ENCODE measurements at regions not wholly inside any gene's neighbourhood (a gene's known extent, or its start where the extent isn't known, plus 50 kb on each side); places are given as distances from the start of the nearest gene placed in this dataset.

- no peak overlapping the region for H3K27ac Mint-ChIP-seq
- DNase-seq (no peak), ATAC-seq (no peak)
- no peaks in the 10 kb centered on the region for H3K36me3 Mint-ChIP-seq (ENCODE audit: low read depth)
- no peaks in the 10 kb centered on the region for H3K9me3 ChIP-seq (ENCODE audit: control insufficient read depth, low read length, poor library complexity, severe bottlenecking)
- no peaks in the 10 kb centered on the region for H3K27me3 Mint-ChIP-seq
- no peak overlapping the region for H3K4me3 Mint-ChIP-seq
- H3K4me1 Mint-ChIP-seq: no peaks in the 10 kb centered on the region
These were observed 255.3 kb upstream of the UBE2E2 start for GRCh38 chr3:22947851-22948250.

DNA sequence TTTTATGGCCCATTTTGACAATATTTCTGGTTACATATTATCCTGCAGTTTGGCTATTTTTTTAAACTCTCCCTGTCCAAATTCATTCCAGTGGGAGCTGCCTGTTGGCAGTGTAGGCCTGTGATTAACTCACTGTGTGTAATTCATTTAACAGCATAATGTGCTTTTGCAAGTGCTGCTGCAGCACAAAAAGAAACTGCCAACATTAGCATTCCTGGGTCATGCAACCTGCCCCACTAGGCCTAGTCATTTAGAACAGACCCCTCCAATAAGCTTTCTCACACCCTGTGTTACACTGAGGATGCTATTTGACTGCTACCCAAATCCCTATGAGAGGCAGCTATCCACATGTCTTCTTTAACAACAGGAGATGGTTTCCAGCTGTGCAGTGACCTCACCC lies 251.2 kb upstream of the UBE2E2 start:
- Mint-ChIP-seq H3K27ac (no peak overlapping the region), H3K4me1 (no peaks in the 10 kb centered on the region), H3K4me3 (no peak overlapping the region), H3K27me3 (no peaks in the 10 kb centered on the region), H3K36me3 (ENCODE audit: low read depth) (no peaks in the 10 kb centered on the region)
- DNase-seq (no peak), ATAC-seq (no peak)
- H3K9me3 ChIP-seq (ENCODE audit: control insufficient read depth, low read length, poor library complexity, severe bottlenecking): no peaks in the 10 kb centered on the region

DNA sequence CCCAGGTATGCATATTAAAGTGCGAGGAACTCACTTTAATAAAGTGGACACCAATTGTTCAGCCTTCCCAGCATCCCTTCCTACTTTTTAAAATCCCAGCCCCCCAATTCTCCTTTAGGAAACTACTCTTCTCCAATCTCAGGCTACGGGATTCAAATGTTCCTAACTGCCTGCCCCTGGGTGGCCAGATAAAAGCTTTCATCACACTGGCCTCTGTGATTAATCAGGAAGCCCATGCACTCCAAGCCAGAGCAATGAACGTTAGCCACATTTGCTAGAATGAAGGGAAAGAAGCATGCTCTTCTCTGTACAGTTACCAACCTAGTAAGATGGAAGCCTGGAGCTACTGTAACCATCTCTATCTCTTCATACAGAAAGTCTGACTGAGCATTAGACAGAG lies 250.3 kb upstream of the UBE2E2 start:
- no peaks in the 10 kb centered on the region for H3K27me3 Mint-ChIP-seq
- DNase-seq (no peak), ATAC-seq (no peak)
- H3K4me3 Mint-ChIP-seq: no peak overlapping the region
- H3K27ac Mint-ChIP-seq: no peak overlapping the region
- no peaks in the 10 kb centered on the region for H3K36me3 Mint-ChIP-seq (ENCODE audit: low read depth)
- H3K4me1 Mint-ChIP-seq: no peaks in the 10 kb centered on the region
- H3K9me3 ChIP-seq (ENCODE audit: control insufficient read depth, low read length, poor library complexity, severe bottlenecking): no peaks in the 10 kb centered on the region

DNA sequence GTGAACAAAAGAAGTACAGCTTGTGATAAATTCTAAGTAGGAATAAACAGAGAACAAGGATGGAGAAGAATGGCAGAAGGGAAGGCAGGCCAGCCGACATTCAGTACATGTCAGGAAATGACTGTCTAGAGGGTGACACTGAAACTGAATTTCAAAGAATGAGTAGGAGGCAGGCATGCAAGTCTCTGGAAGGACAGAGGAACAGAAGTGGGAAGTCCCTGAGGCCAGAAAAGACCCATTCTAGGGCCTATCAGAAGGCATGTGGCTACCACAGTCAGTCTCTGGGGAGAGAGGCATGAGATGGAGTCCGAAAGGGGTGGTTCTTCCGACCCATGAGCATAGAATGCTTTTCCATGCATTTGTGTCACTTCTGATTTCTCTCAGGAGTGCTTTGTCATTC lies 243.5 kb upstream of the UBE2E2 start:
- DNase-seq: no peak
- Mint-ChIP-seq H3K27me3 (no peaks in the 10 kb centered on the region), H3K27ac (no peak overlapping the region), H3K4me3 (no peak overlapping the region), H3K4me1 (peaks cover 4% of the 10 kb centered on the region), H3K36me3 (ENCODE audit: low read depth) (no peaks in the 10 kb centered on the region)
- H3K9me3 ChIP-seq (ENCODE audit: control insufficient read depth, low read length, poor library complexity, severe bottlenecking): no peaks in the 10 kb centered on the region
- ATAC-seq: no peak

DNA sequence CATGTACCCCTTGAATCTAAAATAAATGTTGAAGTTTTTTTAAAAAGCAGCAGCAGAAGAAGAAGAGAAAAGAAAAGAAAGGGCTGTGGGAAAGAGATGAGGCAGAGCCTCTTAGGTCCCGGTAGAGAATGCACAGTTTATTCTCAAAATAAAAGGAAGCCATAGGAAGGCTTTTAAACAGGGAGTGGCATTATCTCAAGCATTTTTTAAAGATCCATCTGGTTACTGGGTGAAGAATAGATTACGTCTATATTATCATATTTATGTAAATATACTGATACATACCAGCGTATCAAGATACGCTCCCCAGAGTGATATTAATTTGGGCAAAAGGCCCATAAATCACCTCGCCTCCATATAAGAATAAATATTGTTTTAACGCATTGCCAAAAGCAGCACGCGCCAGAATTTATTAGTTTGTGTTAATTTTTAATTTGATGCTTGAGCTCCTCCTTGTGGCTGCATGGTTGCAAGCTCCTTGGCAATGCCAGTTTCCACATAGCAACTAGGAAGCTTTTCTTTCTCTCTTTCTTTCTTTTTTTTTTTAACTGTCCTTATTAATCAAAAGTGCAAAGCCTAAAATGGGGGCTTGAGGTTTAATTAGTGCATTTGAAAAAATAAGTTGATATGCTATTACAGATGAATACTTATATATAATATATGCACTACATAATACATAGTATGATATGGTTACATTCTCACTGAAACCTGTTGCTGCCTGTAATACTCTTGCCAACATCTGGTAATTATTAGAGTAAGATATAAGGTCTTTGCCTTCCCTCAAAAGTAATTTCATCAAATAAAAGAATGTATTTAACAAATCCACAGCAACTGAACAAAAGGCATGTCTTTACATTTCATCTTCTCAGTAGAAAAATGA lies 242.8 kb upstream of the UBE2E2 start:
- ATAC-seq: no peak
- no peak overlapping the region for H3K27ac Mint-ChIP-seq
- H3K4me3 Mint-ChIP-seq: no peak overlapping the region
- DNase-seq: no peak
- no peaks in the 10 kb centered on the region for H3K9me3 ChIP-seq (ENCODE audit: control insufficient read depth, low read length, poor library complexity, severe bottlenecking)
- peaks cover 4% of the 10 kb centered on the region for H3K4me1 Mint-ChIP-seq
- no peaks in the 10 kb centered on the region for H3K27me3 Mint-ChIP-seq
- H3K36me3 Mint-ChIP-seq (ENCODE audit: low read depth): no peaks in the 10 kb centered on the region

GRCh38 chr3:22962244-22962643 lies 240.9 kb upstream of the UBE2E2 start:
- no peaks in the 10 kb centered on the region for H3K9me3 ChIP-seq (ENCODE audit: control insufficient read depth, low read length, poor library complexity, severe bottlenecking)
- Mint-ChIP-seq H3K4me1 (peaks cover 4% of the 10 kb centered on the region), H3K36me3 (ENCODE audit: low read depth) (no peaks in the 10 kb centered on the region), H3K4me3 (no peak overlapping the region), H3K27me3 (no peaks in the 10 kb centered on the region), H3K27ac (no peak overlapping the region)
- ATAC-seq (no peak), DNase-seq (no peak)

GRCh38 chr3:22966349-22966748 lies 236.8 kb upstream of the UBE2E2 start:
- DNase-seq (no peak), ATAC-seq (no peak)
- Mint-ChIP-seq H3K4me1 (no peaks in the 10 kb centered on the region), H3K27ac (no peak overlapping the region), H3K27me3 (peaks cover 7% of the 10 kb centered on the region), H3K36me3 (ENCODE audit: low read depth) (no peaks in the 10 kb centered on the region), H3K4me3 (no peak overlapping the region)
- peaks cover 5% of the 10 kb centered on the region for H3K9me3 ChIP-seq (ENCODE audit: control insufficient read depth, low read length, poor library complexity, severe bottlenecking)

DNA sequence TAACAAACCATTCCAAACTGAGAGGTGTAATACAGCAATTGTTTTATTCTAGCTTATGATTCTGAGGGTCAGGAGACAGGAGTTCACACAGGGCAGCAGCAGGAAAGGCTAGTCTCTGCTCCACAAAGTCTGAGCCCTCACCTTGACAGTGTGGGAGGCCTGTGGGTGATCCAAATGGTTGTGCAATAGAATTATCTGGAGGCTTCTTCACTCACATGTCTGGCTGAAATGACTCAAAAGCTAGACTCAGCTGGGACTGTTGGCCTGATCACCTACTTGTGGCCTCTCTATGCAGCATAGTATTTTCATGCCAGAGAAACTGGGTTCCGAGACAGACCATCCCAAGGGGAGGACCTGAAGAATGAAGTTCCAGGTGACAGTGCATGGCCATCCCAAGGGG lies 233.9 kb upstream of the UBE2E2 start:
- Mint-ChIP-seq H3K27me3 (peaks cover 7% of the 10 kb centered on the region), H3K4me1 (no peaks in the 10 kb centered on the region), H3K4me3 (no peak overlapping the region), H3K36me3 (ENCODE audit: low read depth) (no peaks in the 10 kb centered on the region), H3K27ac (no peak overlapping the region)
- DNase-seq: no peak
- peaks cover 5% of the 10 kb centered on the region for H3K9me3 ChIP-seq (ENCODE audit: control insufficient read depth, low read length, poor library complexity, severe bottlenecking)
- no peak for ATAC-seq

DNA sequence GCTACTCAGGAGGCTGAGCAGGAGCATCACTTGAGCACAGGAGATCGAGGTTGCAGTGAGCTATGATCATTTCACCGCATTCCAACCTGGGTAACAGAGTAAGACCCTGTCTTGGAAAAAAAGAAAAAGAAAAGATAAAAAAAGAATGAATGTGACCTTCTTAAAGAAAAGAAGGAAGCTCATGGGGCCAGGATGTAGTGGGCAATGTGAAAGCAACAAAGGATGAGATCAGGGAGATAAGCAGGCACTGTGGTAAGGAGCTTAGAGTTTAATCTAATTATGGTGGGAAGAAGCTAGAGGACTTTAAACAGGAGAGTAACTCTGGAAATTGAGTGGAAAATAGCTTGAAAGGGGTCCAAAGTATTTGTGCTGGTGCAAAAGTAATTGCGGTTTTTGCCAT lies 231.6 kb upstream of the UBE2E2 start:
- Mint-ChIP-seq H3K27ac (no peak overlapping the region), H3K4me1 (no peaks in the 10 kb centered on the region), H3K27me3 (peaks cover 7% of the 10 kb centered on the region), H3K36me3 (ENCODE audit: low read depth) (no peaks in the 10 kb centered on the region), H3K4me3 (no peak overlapping the region)
- ATAC-seq: no peak
- DNase-seq: no peak
- H3K9me3 ChIP-seq (ENCODE audit: control insufficient read depth, low read length, poor library complexity, severe bottlenecking): peaks cover 5% of the 10 kb centered on the region

DNA sequence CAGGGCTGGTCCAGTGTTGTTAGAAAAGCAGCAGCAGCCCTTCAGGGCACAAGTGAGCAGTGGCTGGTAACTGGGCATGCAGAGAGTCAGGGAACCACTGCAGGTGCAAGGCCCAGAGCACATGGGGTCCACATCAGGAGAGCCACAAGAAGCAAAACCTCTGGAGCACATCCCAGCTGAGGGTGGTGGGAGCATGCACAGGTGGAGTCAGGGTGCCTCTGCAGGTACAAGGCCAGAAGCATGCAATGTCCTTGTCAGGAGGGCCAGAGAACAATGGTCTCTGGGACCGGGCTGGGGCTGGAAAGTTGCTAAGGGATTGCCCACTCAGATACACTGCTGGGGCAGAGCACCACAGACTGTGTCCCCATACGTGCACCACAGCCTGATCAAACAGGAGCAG lies 226.1 kb upstream of the UBE2E2 start:
- no peaks in the 10 kb centered on the region for H3K27me3 Mint-ChIP-seq
- H3K27ac Mint-ChIP-seq: no peak overlapping the region
- H3K4me1 Mint-ChIP-seq: peaks cover 4% of the 10 kb centered on the region
- H3K4me3 Mint-ChIP-seq: no peak overlapping the region
- DNase-seq (no peak), ATAC-seq (no peak)
- H3K9me3 ChIP-seq (ENCODE audit: control insufficient read depth, low read length, poor library complexity, severe bottlenecking): no peaks in the 10 kb centered on the region
- H3K36me3 Mint-ChIP-seq (ENCODE audit: low read depth): no peaks in the 10 kb centered on the region

GRCh38 chr3:22977650-22978289 lies 225.4 kb upstream of the UBE2E2 start:
- Mint-ChIP-seq H3K36me3 (ENCODE audit: low read depth) (no peaks in the 10 kb centered on the region), H3K4me3 (peak overlapping the region; percentile 0), H3K27me3 (no peaks in the 10 kb centered on the region), H3K4me1 (peaks cover 4% of the 10 kb centered on the region), H3K27ac (no peak overlapping the region)
- DNase-seq (no peak), ATAC-seq (no peak)
- no peaks in the 10 kb centered on the region for H3K9me3 ChIP-seq (ENCODE audit: control insufficient read depth, low read length, poor library complexity, severe bottlenecking)

GRCh38 chr3:22979581-22979980 lies 223.5 kb upstream of the UBE2E2 start:
- Mint-ChIP-seq H3K36me3 (ENCODE audit: low read depth) (no peaks in the 10 kb centered on the region), H3K27ac (no peak overlapping the region), H3K4me3 (no peak overlapping the region), H3K4me1 (peaks cover 4% of the 10 kb centered on the region), H3K27me3 (no peaks in the 10 kb centered on the region)
- ATAC-seq (no peak), DNase-seq (no peak)
- no peaks in the 10 kb centered on the region for H3K9me3 ChIP-seq (ENCODE audit: control insufficient read depth, low read length, poor library complexity, severe bottlenecking)

DNA sequence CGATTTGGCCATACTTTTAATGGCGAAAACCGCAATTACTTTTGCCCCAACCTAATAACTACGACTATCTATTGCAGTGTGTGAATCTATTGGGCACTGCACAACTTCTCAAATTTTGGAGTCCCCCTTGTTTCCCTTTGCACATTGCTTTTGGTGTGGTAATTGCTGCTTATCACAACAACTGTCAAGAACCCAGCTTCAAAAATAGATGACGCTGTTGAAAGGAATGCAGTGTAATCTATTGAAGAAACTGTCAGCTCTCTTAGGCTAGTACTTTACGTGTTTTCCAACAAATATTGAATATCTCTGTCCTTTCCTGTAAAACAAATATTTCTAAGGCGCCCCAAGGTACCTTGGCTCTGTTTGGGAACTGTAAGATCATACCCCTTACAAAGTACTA lies 222.8 kb upstream of the UBE2E2 start:
- H3K9me3 ChIP-seq (ENCODE audit: control insufficient read depth, low read length, poor library complexity, severe bottlenecking): no peaks in the 10 kb centered on the region
- Mint-ChIP-seq H3K36me3 (ENCODE audit: low read depth) (no peaks in the 10 kb centered on the region), H3K4me1 (peaks cover 4% of the 10 kb centered on the region), H3K4me3 (no peak overlapping the region), H3K27me3 (no peaks in the 10 kb centered on the region), H3K27ac (no peak overlapping the region)
- ATAC-seq (no peak), DNase-seq (no peak)

DNA sequence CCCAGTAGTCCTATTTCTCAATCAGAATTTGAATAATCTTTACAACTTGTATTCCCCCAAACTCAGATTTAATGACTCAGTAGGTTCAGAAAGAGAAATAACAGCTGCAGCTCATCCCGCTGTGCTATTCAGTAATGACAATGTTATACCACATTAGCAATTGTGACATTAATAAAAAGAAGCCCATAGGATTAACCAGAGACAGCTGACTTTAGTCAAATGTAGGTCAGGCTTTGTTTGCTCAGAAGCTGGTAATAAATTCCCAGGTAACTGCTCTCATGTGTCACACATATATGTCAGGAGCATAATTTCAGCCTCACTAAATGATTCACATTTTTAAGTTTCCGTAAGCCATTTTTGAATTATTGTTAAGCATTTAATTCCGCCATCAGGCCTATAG lies 222.0 kb upstream of the UBE2E2 start:
- no peak for DNase-seq
- H3K27ac Mint-ChIP-seq: no peak overlapping the region
- no peaks in the 10 kb centered on the region for H3K9me3 ChIP-seq (ENCODE audit: control insufficient read depth, low read length, poor library complexity, severe bottlenecking)
- H3K4me3 Mint-ChIP-seq: no peak overlapping the region
- peaks cover 4% of the 10 kb centered on the region for H3K4me1 Mint-ChIP-seq
- H3K27me3 Mint-ChIP-seq: no peaks in the 10 kb centered on the region
- ATAC-seq: no peak
- no peaks in the 10 kb centered on the region for H3K36me3 Mint-ChIP-seq (ENCODE audit: low read depth)

All from T-helper 17 cell (primary cell).